Stomach (tissue), 8 donors: ENCODE measurements at regions not wholly inside any gene's neighbourhood (a gene's known extent, or its start where the extent isn't known, plus 50 kb on each side); places are given as distances from the start of the nearest gene placed in this dataset.

ENCODE experiments used
- DNase-seq, 2 donors: peaks; one replicate each; pipeline versions ENCODE4 v3.0.0 to v3.0.0-alpha.2; 2013 to 2019
- H3K27ac ChIP-seq, 5 donors: fragments of 200-600 bp in 4 of 5; sonication (generic) in 4 of 5; one replicate each; pipeline ENCODE4 v1.5.1; 2013 to 2019; ENCODE audit warnings: mild to moderate bottlenecking in 1 of 5, moderate library complexity in 1 of 5
- H3K27me3 ChIP-seq, 3 donors: fragments of 200-600 bp; sonication (generic); one replicate each; pipeline ENCODE4 v1.5.1; 2017 to 2019; ENCODE audit warnings: mixed run types in 1 of 3
- H3K36me3 ChIP-seq, 4 donors: fragments of 200-600 bp; sonication (generic); 1 replicate in 3 of 4; 2 replicates in 1 of 4; pipeline ENCODE4 v1.5.1; 2016 to 2019
- H3K4me1 ChIP-seq, 4 donors: fragments of 200-600 bp; sonication (generic); one replicate each; pipeline ENCODE4 v1.5.1; 2016 to 2019
- H3K4me3 ChIP-seq, 4 donors: fragments of 200-600 bp; sonication (generic) in 3 of 4; one replicate each; pipeline ENCODE4 v1.5.1; 2016 to 2019; ENCODE audit warnings: mild to moderate bottlenecking in 1 of 4
- H3K9me3 ChIP-seq, 4 donors: fragments of 200-600 bp; sonication (generic); one replicate each; pipeline ENCODE4 v1.5.1; 2016 to 2019
- EP300 ChIP-seq: sonication (generic); formaldehyde crosslinking; IDR thresholded peaks from one replicate; pipeline ENCODE4 v1.6.1; 2017; ENCODE audit warnings: antibody characterized with exemption
- POLR2A ChIP-seq, 4 donors: fragments of 450-650 bp; IDR thresholded peaks; one replicate each; pipeline ENCODE4 v1.6.1; 2016; ENCODE audit warnings: antibody characterized with exemption in 4 of 4, control low read depth in 2 of 4, mild to moderate bottlenecking in 1 of 4, moderate library complexity in 1 of 4
- POLR2AphosphoS5 ChIP-seq, 3 donors: sonication (generic); formaldehyde crosslinking; IDR thresholded peaks; one replicate each; pipeline ENCODE4 v1.6.1; 2016; ENCODE audit warnings: antibody characterized with exemption in 3 of 3
- WGBS, 5 donors: extraction: QIAGEN DNeasy Blood & Tissue Kit in 3 of 5; methylation state at CpG; one replicate each; pipeline versions ENCODE4 v1.1.5 to v1.1.7; 2013 to 2018; 5-methylcytosine and 5-hydroxymethylcytosine counted together
- intact Hi-C: fragments of 100-400 bp; cut with DNase I; formaldehyde crosslinking; loops from one replicate; pipeline ENCODE4 v1.15.1; 2023; ENCODE audit warnings: low total_unique reads
- TF ChIP-seq, protein P1 (sequence below), 7 experiments: fragments of 450-650 bp in 4 of 7; fragments of 200-600 bp in 3 of 7; sonication (generic) in 3 of 7; IDR thresholded peaks; one replicate each; pipeline ENCODE4 v1.5.1; 2016 to 2019; ENCODE audit warnings: antibody characterized with exemption in 7 of 7, control low read depth in 2 of 7, mild to moderate bottlenecking in 1 of 7
- donor health status: healthy with polysubstance abuse.
- donor health status: Bipolar disorder and iron deficiency.
- donor health status: healthy.

- H3K4me1 ChIP-seq, result peaks cover 16 to 30% (median 25%) of the 10 kb centered on the region in 4 donors
- TF ChIP-seq, protein P1, sequence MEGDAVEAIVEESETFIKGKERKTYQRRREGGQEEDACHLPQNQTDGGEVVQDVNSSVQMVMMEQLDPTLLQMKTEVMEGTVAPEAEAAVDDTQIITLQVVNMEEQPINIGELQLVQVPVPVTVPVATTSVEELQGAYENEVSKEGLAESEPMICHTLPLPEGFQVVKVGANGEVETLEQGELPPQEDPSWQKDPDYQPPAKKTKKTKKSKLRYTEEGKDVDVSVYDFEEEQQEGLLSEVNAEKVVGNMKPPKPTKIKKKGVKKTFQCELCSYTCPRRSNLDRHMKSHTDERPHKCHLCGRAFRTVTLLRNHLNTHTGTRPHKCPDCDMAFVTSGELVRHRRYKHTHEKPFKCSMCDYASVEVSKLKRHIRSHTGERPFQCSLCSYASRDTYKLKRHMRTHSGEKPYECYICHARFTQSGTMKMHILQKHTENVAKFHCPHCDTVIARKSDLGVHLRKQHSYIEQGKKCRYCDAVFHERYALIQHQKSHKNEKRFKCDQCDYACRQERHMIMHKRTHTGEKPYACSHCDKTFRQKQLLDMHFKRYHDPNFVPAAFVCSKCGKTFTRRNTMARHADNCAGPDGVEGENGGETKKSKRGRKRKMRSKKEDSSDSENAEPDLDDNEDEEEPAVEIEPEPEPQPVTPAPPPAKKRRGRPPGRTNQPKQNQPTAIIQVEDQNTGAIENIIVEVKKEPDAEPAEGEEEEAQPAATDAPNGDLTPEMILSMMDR (IDR thresholded peaks at IDR 0.05), result no peak
- TF ChIP-seq POLR2AphosphoS5 (IDR thresholded peaks at IDR 0.05) (no peak), POLR2A (IDR thresholded peaks at IDR 0.05) (no peak)
- H3K9me3 ChIP-seq, result no peaks in the 10 kb centered on the region
- intact Hi-C loops, result no loop called here
- 91 to 97% (median 96%) methylated on average over 3 of the region's 3 CpGs for WGBS, 5 donors
- DNase-seq, result no peak
- H3K36me3 ChIP-seq, result no peaks in the 10 kb centered on the region
- H3K27ac ChIP-seq, result peak overlapping the region in 3 of 5 donors; percentile 79 to 83 (median 81)
- no peaks in the 10 kb centered on the region for H3K27me3 ChIP-seq
- H3K4me3 ChIP-seq, result no peak overlapping the region
These were observed 56.4 kb upstream of the GGTA1 start for GRCh38 chr9:121556082-121556481.

DNA sequence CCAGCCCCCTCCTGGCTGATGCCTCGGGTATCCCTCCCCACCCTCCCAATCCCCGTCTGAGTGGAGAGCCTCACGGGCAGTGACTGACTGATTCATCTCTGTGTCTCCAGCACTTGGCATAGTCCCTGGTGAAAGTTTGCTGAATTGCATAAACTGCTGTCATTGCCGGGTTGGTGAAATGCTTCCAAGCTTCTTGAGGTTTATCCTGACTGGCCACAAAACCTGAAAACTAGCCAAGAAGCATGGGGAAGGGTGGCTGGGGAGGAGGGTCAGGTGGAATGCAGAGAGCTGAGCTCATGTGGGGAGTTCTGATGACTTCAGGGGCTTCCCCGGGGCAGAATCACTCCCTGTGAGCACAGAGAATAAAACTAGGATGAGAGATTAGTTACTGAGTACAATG is 56.9 kb upstream of the GGTA1 start:
- no peaks in the 10 kb centered on the region for H3K27me3 ChIP-seq
- peak; percentile 50 to 61 for DNase-seq
- 23 to 34% (median 32%) methylated on average over 5 of the region's 5 CpGs for WGBS, 5 donors
- H3K27ac ChIP-seq, result peak overlapping the region in 4 of 5 donors; percentile 75 to 83 (median 80)
- no peak overlapping the region for H3K4me3 ChIP-seq
- intact Hi-C loops, result no loop called here
- TF ChIP-seq POLR2A (IDR thresholded peaks at IDR 0.05) (no peak), POLR2AphosphoS5 (IDR thresholded peaks at IDR 0.05) (peak in 1 of 3 donors; percentile 72)
- H3K9me3 ChIP-seq, result no peaks in the 10 kb centered on the region
- H3K36me3 ChIP-seq, result no peaks in the 10 kb centered on the region
- H3K4me1 ChIP-seq, result peaks cover 16 to 30% (median 24%) of the 10 kb centered on the region in 4 donors

DNA sequence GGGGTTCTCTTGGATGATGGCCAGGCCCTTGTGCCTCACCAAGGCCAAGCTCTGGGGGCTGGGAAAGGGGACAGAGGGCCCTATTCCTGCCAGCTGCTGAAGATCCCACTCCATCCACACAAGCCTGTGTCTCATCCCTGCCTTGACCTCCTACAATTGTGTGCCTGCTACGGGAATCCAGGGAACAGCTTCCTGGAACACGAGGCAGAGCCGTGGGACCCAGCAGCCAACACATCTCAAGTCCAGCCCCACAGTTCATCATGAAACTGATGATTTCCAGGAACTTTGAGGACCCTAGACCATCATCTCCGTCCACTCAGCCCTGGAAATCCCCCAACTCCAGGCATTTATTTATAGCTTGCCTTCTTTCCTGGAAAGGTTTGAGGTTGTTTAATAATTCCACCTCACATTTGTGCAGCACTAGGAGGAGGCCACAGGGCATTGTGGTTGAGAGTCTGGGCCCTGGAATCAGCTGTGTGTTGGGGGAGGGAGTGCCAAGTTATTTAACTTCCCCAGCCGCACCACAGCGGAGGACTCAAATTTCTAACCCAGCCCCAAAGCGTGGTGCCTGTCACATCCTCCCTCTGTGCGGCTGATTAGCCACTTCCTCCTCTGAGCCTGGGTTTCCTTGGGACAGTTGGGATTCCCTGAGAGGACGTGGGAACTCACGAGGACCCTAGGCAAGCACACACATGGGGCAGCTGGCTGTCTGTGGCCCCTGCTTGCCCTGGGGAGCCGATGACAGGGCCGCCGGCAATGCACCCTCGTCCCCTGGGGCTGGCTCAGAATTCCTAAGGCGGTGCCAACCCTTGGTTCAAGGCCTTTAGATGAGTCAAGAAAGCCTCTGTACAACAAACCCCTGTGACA is 58.2 kb upstream of the GGTA1 start:
- TF ChIP-seq POLR2A (IDR thresholded peaks at IDR 0.05) (no peak), POLR2AphosphoS5 (IDR thresholded peaks at IDR 0.05) (peak in 2 of 3 donors; percentile 42 to 43), EP300 (peak; percentile 44)
- intact Hi-C loops, result no loop called here
- Histone ChIP-seq H3K4me3 (no peak overlapping the region), H3K27ac (peak overlapping the region; percentile 56 to 83 (median 79)), H3K4me1 (peaks cover 16 to 30% (median 24%) of the 10 kb centered on the region in 4 donors), H3K27me3 (no peaks in the 10 kb centered on the region), H3K36me3 (no peaks in the 10 kb centered on the region), H3K9me3 (no peaks in the 10 kb centered on the region)
- DNase-seq, result peak; percentile 68 to 92
- WGBS, 5 donors, result 6 to 20% (median 9%) methylated on average over 15 of the region's 15 CpGs

DNA sequence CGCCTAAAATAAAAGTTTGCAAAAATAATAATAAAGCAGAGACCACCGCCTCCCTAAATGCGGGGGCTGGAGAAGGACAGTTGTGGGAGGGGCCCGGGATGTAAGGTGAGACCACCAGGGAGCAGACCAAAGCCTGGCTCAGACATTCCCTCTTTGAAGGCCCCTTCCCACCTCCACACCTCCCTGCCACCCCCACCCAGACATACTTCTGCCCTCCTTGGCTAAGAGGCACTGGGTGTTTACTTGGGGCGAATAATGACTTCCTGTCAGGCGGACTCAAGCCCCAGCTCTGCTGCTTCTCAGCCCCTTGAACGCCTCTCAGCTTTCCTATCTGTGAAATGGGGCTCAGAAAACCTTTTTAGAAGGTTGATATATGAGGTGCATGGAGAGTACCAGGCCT is 58.8 kb upstream of the GGTA1 start:
- Histone ChIP-seq H3K27me3 (no peaks in the 10 kb centered on the region), H3K36me3 (no peaks in the 10 kb centered on the region), H3K27ac (peak overlapping the region in 4 of 5 donors; percentile 75 to 83 (median 80)), H3K4me3 (no peak overlapping the region), H3K9me3 (no peaks in the 10 kb centered on the region), H3K4me1 (peaks cover 16 to 30% (median 24%) of the 10 kb centered on the region in 4 donors)
- 60 to 71% (median 69%) methylated on average over 7 of the region's 7 CpGs for WGBS, 5 donors
- DNase-seq, result peak in 1 of 2 donors; percentile 50
- intact Hi-C loops, result no loop called here
- TF ChIP-seq EP300 (no peak), POLR2A (IDR thresholded peaks at IDR 0.05) (no peak), POLR2AphosphoS5 (IDR thresholded peaks at IDR 0.05) (no peak)
- TF ChIP-seq, protein P1 (IDR thresholded peaks at IDR 0.05), result no peak

GRCh38 chr9:121559183-121559582 is 59.5 kb upstream of the GGTA1 start:
- intact Hi-C loops, result no loop called here
- Histone ChIP-seq H3K4me3 (no peak overlapping the region), H3K27me3 (no peaks in the 10 kb centered on the region), H3K9me3 (no peaks in the 10 kb centered on the region), H3K36me3 (no peaks in the 10 kb centered on the region), H3K27ac (peak overlapping the region in 2 of 5 donors; percentile 81 to 83), H3K4me1 (peaks cover 16 to 30% (median 24%) of the 10 kb centered on the region in 4 donors)
- TF ChIP-seq POLR2AphosphoS5 (IDR thresholded peaks at IDR 0.05) (no peak), EP300 (no peak), POLR2A (IDR thresholded peaks at IDR 0.05) (no peak)
- no peak for DNase-seq
- 82 to 93% (median 88%) methylated on average over 7 of the region's 7 CpGs for WGBS, 5 donors
